LNCaP clone FGC (cell line): ENCODE measurements at regions not wholly inside any gene's neighbourhood (a gene's known extent, or its start where the extent isn't known, plus 50 kb on each side); places are given as distances from the start of the nearest gene placed in this dataset.

Experiments
- DNase-seq: peaks from one replicate; pipeline ENCODE4 v3.0.0-alpha.2; 2011; ENCODE audit warnings: low read depth
- H3K4me3 ChIP-seq: 2 replicates; pipeline ENCODE4 v1.5.1; 2011; ENCODE audit warnings: mild to moderate bottlenecking, low read depth, low read length, control low read depth
- CTCF ChIP-seq: IDR thresholded peaks from 2 replicates; pipeline ENCODE4 v1.5.1; 2012; ENCODE audit warnings: mild to moderate bottlenecking; ENCODE audit not compliant: control insufficient read depth, insufficient read depth; ENCODE audit errors: extremely low read depth

DNA sequence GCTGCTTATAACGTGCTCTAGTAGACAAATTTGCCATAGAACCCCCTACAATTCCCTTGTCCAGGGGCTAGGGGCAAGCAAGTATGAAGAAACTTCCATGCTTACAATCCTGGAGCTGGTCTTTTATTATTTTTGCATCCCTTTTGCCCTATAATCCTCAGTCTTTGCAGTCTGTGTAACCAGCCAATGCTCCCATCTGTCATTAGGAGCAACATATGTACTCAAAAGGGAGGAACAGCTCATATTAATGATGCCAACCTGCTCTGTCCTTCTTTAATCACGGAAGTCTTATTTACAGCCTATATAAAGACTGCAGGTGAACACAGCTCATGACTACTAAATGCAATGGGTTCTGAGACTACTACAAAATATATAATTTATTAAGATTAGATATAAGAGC lies 263.3 kb downstream of the ZIC1 start:
- no peak for TF ChIP-seq CTCF
- DNase-seq, result no peak
- H3K4me3 ChIP-seq, result no peak overlapping the region

DNA sequence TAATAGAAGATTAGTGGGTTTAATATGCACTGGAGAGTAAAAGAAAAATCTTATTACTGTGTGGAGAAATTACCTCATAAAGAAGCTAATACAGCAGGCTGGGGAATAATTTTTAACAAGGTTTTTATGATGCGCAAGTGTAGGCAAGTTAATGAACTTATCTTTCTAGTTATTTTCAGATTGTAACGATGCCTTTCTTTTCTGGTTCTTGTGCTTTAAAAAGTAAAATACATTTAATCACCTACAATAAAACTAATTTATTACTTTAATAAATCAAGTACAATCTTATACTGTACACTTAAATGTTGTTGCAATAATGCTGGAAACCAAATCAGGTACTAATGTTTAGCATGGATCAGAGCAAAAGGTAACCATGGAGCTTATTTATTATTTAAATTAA lies 266.6 kb downstream of the ZIC1 start:
- no peak for TF ChIP-seq CTCF
- no peak overlapping the region for H3K4me3 ChIP-seq
- no peak for DNase-seq

DNA sequence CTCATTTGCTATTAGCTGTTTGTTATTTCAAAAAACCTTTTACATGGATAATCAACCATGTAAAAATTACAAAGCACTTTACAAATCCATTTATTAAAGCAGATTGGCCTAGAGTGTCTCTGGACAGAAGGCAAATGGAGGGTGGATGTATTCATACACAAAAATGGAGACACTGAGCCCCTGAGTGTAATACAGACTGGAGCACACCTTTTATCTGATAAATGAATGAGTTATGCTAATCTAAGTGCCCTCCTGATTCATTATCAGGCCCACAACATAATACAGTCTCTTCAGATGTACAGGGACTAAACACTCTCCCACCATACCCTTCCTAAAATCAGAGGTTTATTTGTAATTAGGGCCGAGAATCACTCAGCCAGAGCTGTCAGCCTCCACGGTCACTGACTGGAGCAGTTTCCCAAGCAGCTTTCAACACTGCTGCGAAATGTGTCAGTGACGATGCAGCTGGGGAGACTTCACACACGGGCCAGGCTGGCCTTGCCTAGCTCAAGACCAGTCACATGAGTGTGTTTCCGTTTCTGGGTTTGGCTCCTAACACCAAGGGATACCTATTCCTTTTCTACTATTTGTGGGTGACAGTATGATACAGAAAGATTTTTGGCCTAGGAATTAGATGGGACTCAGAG lies 271.8 kb downstream of the ZIC1 start:
- DNase-seq, result no peak
- no peak for TF ChIP-seq CTCF
- no peak overlapping the region for H3K4me3 ChIP-seq

DNA sequence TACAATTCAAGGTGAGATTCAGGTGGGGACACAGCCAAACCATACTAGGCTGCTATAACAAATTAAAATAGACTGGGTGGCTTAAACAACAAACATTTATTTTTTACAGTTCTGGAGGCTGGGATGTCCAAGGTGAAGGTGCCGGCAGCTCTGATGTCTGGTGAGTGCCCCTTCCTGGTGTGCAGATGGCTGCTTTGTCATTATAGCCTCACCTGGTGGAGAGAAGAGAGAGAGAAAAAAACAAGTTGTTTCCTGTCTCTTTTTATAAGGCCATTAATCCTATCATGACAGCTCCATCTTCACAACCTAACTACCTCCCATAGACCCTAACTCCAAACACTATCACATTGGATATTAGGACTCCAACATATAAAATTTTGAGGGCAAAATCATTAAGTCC lies 279.7 kb downstream of the ZIC1 start:
- TF ChIP-seq CTCF, result 0 out of 2 replicates have a peak, but pooled peaks have one; percentile 4
- no peak overlapping the region for H3K4me3 ChIP-seq
- DNase-seq, result no peak

DNA sequence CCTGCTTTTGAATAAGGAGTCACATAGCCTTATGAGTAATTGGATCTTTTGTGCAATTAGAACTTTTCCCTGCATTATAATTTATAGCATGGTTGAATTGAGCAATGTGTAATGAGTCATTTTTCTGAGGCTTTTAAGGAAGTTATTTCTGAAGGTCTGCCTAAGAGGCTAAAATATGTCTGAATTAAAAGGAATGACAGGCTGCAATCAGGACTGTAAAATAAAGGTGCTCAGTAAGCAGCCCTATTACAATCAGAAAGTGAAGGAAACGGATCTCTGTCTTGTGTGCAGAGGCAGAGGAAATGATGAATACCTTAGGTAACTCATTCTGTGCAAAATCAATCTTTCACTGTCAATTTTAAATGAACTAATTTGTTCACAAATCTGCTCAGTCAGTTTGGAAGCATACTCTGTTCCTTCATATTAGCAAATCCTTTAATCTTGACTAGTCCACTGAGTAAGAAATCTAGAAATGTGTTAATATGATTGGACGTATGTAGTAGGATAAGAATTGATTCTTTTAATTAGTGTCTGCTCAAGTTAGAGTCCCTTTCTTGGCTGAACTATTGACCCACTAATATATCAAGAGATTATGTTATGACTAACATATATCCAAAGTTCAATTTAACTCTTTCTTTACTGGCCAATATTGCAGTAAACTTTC lies 290.1 kb downstream of the ZIC1 start:
- no peak overlapping the region for H3K4me3 ChIP-seq
- no peak for DNase-seq
- no peak for TF ChIP-seq CTCF

DNA sequence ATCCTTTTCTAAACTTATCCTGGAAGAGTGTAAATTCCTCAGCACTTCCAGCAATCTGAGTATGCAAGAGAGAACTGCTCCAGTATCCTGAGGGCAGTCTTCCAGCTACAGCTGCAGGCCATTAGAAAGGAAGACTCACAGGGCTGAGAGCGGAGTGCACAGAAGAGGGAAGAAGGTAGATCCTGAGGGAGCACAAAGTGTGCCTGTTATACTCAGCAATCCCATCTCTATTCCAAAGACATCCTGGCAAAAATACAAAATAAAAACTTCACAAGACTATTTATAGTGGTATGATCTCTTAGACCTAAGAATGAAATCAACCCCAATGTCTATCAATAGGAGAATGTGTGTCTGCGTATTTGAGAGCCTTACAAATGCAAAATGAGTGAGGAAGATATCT lies 292.0 kb downstream of the ZIC1 start:
- no peak for DNase-seq
- H3K4me3 ChIP-seq, result no peak overlapping the region
- TF ChIP-seq CTCF, result no peak

DNA sequence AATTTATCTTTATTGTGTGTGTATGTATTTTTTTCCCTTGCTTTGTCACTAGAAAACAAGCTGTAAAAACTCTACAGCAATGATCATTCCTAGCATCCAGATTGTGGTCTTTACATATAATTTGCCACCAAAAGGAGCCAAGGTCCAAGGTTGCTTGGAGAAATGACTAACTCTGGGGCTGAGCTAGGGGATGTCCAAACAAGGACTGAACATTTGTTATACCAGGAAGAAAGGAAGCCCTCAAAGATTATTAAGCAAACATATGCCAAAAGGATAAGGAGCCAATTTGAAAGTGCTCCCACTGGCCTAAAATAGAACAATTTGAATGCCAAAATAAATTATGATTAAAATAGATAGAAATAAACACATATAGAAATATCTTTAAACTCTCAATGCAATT lies 293.3 kb downstream of the ZIC1 start:
- H3K4me3 ChIP-seq, result no peak overlapping the region
- TF ChIP-seq CTCF, result no peak
- no peak for DNase-seq
